ENCODE measurements at regions not wholly inside any gene's neighbourhood (a gene's known extent, or its start where the extent isn't known, plus 50 kb on each side); places are given as distances from the start of the nearest gene placed in this dataset.

DNA sequence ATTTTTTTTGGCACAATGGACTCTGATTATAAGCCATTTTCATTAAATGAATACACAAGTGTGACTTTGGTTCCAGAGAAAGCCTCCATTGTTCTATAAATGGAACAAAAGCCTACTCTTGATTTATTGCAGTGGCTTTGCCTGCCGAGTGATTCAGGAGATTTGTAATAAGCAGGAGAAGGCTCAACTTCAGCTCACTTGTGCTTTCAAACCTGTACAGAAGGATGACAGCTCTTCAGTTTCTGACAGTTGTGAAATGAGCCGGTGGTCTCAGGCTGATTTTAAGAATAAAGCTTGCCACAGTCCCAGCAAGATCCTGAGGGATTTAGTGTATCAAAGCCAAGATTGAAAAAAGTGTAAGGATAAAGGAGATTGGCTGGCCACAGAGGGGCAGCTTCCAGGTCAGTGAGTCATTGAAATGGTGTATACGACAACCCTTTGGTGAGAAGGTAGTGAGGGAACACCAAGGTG is 438.8 kb upstream of the TGFBR2 start:
- no peaks in the 10 kb centered on the region for H3K4me1 ChIP-seq (ENCODE audit: insufficient read depth, low read length, poor library complexity, severe bottlenecking)
- no peak overlapping the region for H3K9ac ChIP-seq (ENCODE audit: low read depth, low read length, poor library complexity, severe bottlenecking)
- no peaks in the 10 kb centered on the region for H3K27me3 ChIP-seq (ENCODE audit: insufficient read depth, low read length, poor library complexity, severe bottlenecking)
- H3K79me2 ChIP-seq (ENCODE audit: insufficient read depth, low read length), result no peaks in the 10 kb centered on the region
- H3K9me3 ChIP-seq (ENCODE audit: insufficient read depth, low read depth, low read length), result peaks cover 3% of the 10 kb centered on the region; the same call in 1 of the 2 replicates
- H4K20me1 ChIP-seq (ENCODE audit: insufficient read depth, low read length, poor library complexity, severe bottlenecking), result no peaks in the 10 kb centered on the region
- TF ChIP-seq EZH2phosphoT487 (IDR thresholded peaks at IDR 0.05; ENCODE audit: borderline replicate concordance) (no peak), CTCF (conservative IDR thresholded peaks at IDR 0.05; ENCODE audit: low read length) (no peak)
- H3K4me3 ChIP-seq (ENCODE audit: low read length, poor library complexity, severe bottlenecking), result no peak overlapping the region
- no peak overlapping the region for H3K4me2 ChIP-seq (ENCODE audit: low read depth, low read length, poor library complexity, severe bottlenecking)
- no peaks in the 10 kb centered on the region for H3K9me2 ChIP-seq (replicated peaks; ENCODE audit: low read depth, low read length)
- H3K36me3 ChIP-seq (ENCODE audit: insufficient read depth, low read length), result no peaks in the 10 kb centered on the region
- H2AFZ ChIP-seq (ENCODE audit: low read length), result no peak overlapping the region
- no peaks in the 10 kb centered on the region for H3F3A ChIP-seq (ENCODE audit: low read depth)

GRCh38 chr3:30169487-30169886 is 436.9 kb upstream of the TGFBR2 start:
- Histone ChIP-seq H3K36me3 (ENCODE audit: insufficient read depth, low read length) (no peaks in the 10 kb centered on the region), H3K27me3 (ENCODE audit: insufficient read depth, low read length, poor library complexity, severe bottlenecking) (no peaks in the 10 kb centered on the region), H3F3A (ENCODE audit: low read depth) (no peaks in the 10 kb centered on the region), H3K4me3 (ENCODE audit: low read length, poor library complexity, severe bottlenecking) (no peak overlapping the region), H3K9ac (ENCODE audit: low read depth, low read length, poor library complexity, severe bottlenecking) (no peak overlapping the region), H3K4me1 (ENCODE audit: insufficient read depth, low read length, poor library complexity, severe bottlenecking) (no peaks in the 10 kb centered on the region), H3K9me2 (replicated peaks; ENCODE audit: low read depth, low read length) (no peaks in the 10 kb centered on the region), H3K4me2 (ENCODE audit: low read depth, low read length, poor library complexity, severe bottlenecking) (no peak overlapping the region), H4K20me1 (ENCODE audit: insufficient read depth, low read length, poor library complexity, severe bottlenecking) (no peaks in the 10 kb centered on the region), H3K79me2 (ENCODE audit: insufficient read depth, low read length) (no peaks in the 10 kb centered on the region), H2AFZ (ENCODE audit: low read length) (no peak overlapping the region), H3K9me3 (ENCODE audit: insufficient read depth, low read depth, low read length) (peaks cover 3% of the 10 kb centered on the region; the same call in 1 of the 2 replicates)
- TF ChIP-seq EZH2phosphoT487 (IDR thresholded peaks at IDR 0.05; ENCODE audit: borderline replicate concordance), result no peak
- TF ChIP-seq CTCF (conservative IDR thresholded peaks at IDR 0.05; ENCODE audit: low read length), result no peak

GRCh38 chr3:30170681-30171438 is 435.5 kb upstream of the TGFBR2 start:
- Histone ChIP-seq H3F3A (ENCODE audit: low read depth) (no peaks in the 10 kb centered on the region), H3K79me2 (ENCODE audit: insufficient read depth, low read length) (no peaks in the 10 kb centered on the region), H3K4me2 (ENCODE audit: low read depth, low read length, poor library complexity, severe bottlenecking) (no peak overlapping the region), H3K36me3 (ENCODE audit: insufficient read depth, low read length) (no peaks in the 10 kb centered on the region), H3K9me2 (replicated peaks; ENCODE audit: low read depth, low read length) (no peaks in the 10 kb centered on the region), H3K4me1 (ENCODE audit: insufficient read depth, low read length, poor library complexity, severe bottlenecking) (no peaks in the 10 kb centered on the region), H3K9ac (ENCODE audit: low read depth, low read length, poor library complexity, severe bottlenecking) (no peak overlapping the region), H3K4me3 (ENCODE audit: low read length, poor library complexity, severe bottlenecking) (no peak overlapping the region), H3K27me3 (ENCODE audit: insufficient read depth, low read length, poor library complexity, severe bottlenecking) (no peaks in the 10 kb centered on the region), H2AFZ (ENCODE audit: low read length) (no peak overlapping the region), H3K9me3 (ENCODE audit: insufficient read depth, low read depth, low read length) (no peaks in the 10 kb centered on the region), H4K20me1 (ENCODE audit: insufficient read depth, low read length, poor library complexity, severe bottlenecking) (no peaks in the 10 kb centered on the region)
- no peak for TF ChIP-seq EZH2phosphoT487 (IDR thresholded peaks at IDR 0.05; ENCODE audit: borderline replicate concordance)
- no peak for TF ChIP-seq CTCF (conservative IDR thresholded peaks at IDR 0.05; ENCODE audit: low read length)
